Myocyte (in vitro differentiated cells): ENCODE measurements at regions not wholly inside any gene's neighbourhood (a gene's known extent, or its start where the extent isn't known, plus 50 kb on each side); places are given as distances from the start of the nearest gene placed in this dataset.
"Not testable (repeated sequence)": the region's sequence is repeated elsewhere in the genome, so short reads cannot be mapped to it uniquely, and the experiment has no call there.

Experiments used
- DNase-seq: peaks from one replicate; pipeline ENCODE4 v3.0.0-alpha.2; 2012; ENCODE audit warnings: low read depth

GRCh38 chr20:1757606-1758512 lies 100.3 kb upstream of the SIRPG start:
- no peak for DNase-seq

DNA sequence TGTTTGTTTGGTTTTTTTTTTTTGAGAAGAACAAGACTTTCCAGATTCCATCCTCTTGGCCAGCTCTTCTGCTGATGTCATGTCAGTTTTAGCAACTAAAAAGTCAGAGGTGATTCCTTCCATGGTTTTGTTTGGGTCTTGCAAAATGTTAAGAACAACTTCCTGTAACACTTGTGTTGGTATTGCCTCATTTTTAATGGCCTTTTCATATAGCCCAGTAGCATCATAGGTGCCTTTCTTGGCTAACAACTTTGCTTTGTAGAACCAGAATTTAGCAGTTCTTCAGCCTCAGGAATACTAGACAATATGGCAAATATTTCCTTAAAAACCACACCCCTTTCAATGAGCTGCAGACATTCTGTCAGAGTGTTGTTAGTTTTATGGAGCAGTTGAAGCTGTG lies 99.5 kb upstream of the SIRPG start:
- no peak for DNase-seq

DNA sequence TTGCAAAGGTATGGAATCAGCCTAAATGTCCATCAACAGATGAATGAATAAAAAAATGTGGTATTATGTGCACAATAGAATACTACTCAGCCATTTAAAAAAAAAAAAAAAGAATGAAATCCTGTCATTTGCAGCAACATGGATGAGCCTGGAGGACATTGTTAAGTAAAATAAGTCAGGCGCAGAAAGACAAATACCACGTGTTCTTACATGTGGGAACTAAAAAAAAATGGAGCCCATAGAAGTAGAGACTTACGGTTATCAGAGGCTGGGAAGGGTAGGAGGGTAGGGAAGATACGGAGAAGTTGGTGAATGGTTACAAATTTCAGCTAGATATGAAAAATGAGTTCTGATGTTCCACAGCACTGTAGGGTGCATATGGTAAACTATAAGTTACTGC lies 97.2 kb upstream of the SIRPG start:
- no peak for DNase-seq

GRCh38 chr20:1754306-1754705 lies 96.7 kb upstream of the SIRPG start:
- DNase-seq = no peak

DNA sequence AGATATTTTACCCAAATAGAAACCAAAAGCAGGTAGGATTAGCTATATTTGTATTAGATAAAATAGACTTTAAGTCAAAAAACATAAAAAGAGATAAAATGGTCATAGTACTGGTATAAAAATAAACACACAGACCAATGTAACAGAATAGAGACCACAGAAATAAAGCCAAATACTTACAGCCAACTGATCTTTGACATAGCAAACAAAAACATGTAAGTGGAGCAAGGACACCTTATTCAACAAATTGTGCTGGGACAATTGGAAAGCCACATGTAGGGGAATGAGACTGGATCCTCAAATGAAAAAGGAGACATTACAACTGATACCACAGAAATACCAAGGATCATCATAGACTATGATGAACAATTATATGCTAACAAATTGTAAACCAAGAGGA lies 94.5 kb upstream of the SIRPG start:
- DNase-seq = no peak

DNA sequence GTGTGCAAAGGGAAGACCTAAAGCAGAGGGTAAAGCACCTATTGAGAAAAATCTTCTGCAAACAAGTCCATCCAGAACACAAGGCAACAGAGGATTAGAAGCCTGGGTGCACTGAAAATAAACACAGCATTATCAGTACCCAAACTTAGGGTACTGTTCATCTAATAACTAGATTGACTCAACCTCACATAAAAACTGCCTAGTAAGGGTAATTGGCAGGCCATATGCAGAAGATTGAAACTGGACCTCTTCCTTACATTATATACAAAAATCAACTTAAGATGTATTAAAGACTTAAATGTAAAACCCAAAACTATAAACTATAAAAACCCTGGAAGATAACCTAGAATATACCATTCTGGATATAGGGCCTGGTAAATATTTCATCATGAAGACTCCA lies 91.2 kb upstream of the SIRPG start:
- DNase-seq = no peak

DNA sequence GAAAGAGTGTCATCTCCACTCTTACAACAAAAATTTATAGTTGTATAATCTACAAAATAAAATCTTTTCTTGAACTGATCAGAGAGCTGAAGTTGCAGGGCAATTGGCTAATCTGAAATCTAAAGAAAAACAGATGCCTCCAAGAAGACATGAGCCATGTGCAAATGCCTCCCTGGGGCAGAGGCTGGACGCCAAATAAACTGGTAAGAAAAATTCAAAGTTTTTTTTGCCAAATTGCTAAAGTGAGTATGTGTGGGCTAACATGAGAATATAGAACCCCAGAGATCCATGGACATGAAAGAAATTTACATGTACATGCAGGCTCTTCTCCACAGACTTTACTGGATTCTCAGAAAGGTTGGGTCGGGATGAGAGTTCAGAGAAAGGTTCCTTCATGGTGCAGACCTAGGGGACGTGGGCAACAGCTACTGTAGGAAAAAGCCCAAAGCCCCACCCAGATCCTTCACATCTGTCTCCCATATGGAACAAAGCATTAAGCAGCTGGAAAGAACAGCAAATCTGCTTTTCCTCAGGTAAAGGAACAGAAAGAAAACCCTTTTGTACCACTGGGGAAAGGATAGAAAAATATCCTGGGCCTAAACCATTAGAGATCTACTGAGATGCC lies 90.5 kb upstream of the SIRPG start:
- no peak for DNase-seq

- DNase-seq = not testable (repeated sequence)
Measured at GRCh38 chr20:1742049-1742434, 84.5 kb upstream of the SIRPG start.

- no peak for DNase-seq
Measured at GRCh38 chr20:1741309-1742048, 83.9 kb upstream of the SIRPG start.

GRCh38 chr20:1737134-1737533 lies 79.6 kb upstream of the SIRPG start:
- DNase-seq = no peak

- no peak for DNase-seq
Measured at GRCh38 chr20:1735417-1736089, 78.0 kb upstream of the SIRPG start.

- peak; percentile 43 for DNase-seq
Measured at GRCh38 chr20:1734269-1734858, 76.8 kb upstream of the SIRPG start.

- DNase-seq = not testable (repeated sequence)
Measured at GRCh38 chr20:1731828-1732375, 74.3 kb upstream of the SIRPG start.

DNA sequence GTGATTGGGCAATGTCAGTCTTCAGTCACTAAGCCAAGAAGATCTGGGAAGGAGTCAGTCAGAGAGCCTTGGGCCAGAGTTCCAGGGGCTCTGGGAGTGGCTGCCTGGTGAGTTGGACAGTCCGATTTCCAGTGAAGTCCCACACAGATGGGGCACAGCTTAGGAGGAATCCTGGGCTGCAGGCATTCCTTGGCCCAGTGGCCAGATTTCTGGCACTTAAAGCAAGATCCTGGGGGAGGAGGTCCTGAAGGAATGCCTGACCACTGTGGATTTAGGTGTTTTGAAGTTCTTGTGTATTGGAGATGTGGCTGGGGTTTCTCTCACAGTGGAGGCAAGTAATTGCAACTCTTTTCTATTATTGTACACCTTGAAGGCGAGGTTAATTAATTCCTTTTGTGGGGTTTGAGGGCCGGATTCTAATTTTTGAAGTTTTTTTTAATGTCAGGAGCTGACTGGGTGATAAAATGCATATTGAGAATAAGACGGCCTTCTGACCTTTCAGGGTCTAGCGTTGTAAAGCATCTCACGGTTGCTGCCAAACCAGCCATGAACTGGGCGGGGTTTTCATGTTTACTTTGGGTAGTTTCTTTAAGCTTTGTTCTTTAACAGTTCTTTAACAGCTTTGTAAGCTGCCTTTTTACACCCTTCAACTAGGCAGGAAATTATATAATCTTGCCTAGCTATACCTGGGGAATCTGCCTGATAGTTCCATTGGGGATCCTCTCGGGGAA lies 73.6 kb upstream of the SIRPG start:
- DNase-seq = not testable (repeated sequence)

- not testable (repeated sequence) for DNase-seq
Measured at GRCh38 chr20:1727303-1727702, 69.7 kb upstream of the SIRPG start.

GRCh38 chr20:1724901-1725300 lies 67.3 kb upstream of the SIRPG start:
- no peak for DNase-seq

GRCh38 chr20:1722513-1723050 lies 65.0 kb upstream of the SIRPG start:
- no peak for DNase-seq

- no peak for DNase-seq
Measured at GRCh38 chr20:1721687-1722512, 64.3 kb upstream of the SIRPG start.
